ENCODE measurements at regions not wholly inside any gene's neighbourhood (a gene's known extent, or its start where the extent isn't known, plus 50 kb on each side); places are given as distances from the start of the nearest gene placed in this dataset.
"Not testable (repeated sequence)": the region's sequence is repeated elsewhere in the genome, so short reads cannot be mapped to it uniquely, and the experiment has no call there.

- DNase-seq, result no peak
Observed at GRCh38 chr3:28039829-28040228, 201.6 kb upstream of the CMC1 start.

GRCh38 chr3:28042095-28042635 is 199.3 kb upstream of the CMC1 start:
- DNase-seq, result no peak

GRCh38 chr3:28042707-28043106 is 198.7 kb upstream of the CMC1 start:
- DNase-seq, result no peak

- no peak for DNase-seq
Observed at GRCh38 chr3:28050120-28050519, 191.3 kb upstream of the CMC1 start.

GRCh38 chr3:28050885-28051284 is 190.5 kb upstream of the CMC1 start:
- peak; percentile 54 for DNase-seq

GRCh38 chr3:28053759-28054158 is 187.7 kb upstream of the CMC1 start:
- peak; percentile 44 for DNase-seq

- no peak for DNase-seq
Observed at GRCh38 chr3:28056806-28057205, 184.6 kb upstream of the CMC1 start.

GRCh38 chr3:28057539-28057938 is 183.9 kb upstream of the CMC1 start:
- no peak for DNase-seq

GRCh38 chr3:28059199-28059598 is 182.2 kb upstream of the CMC1 start:
- not testable (repeated sequence) for DNase-seq

- DNase-seq, result no peak
Observed at GRCh38 chr3:28066020-28066419, 175.4 kb upstream of the CMC1 start.

- DNase-seq, result no peak
Observed at GRCh38 chr3:28067014-28067413, 174.4 kb upstream of the CMC1 start.

GRCh38 chr3:28068342-28068741 is 173.1 kb upstream of the CMC1 start:
- no peak for DNase-seq

- DNase-seq, result no peak
Observed at GRCh38 chr3:28069438-28069837, 172.0 kb upstream of the CMC1 start.

- DNase-seq, result no peak
Observed at GRCh38 chr3:28076246-28076645, 165.2 kb upstream of the CMC1 start.

GRCh38 chr3:28077572-28077971 is 163.8 kb upstream of the CMC1 start:
- DNase-seq, result no peak

GRCh38 chr3:28078536-28078935 is 162.9 kb upstream of the CMC1 start:
- DNase-seq, result no peak

- no peak for DNase-seq
Observed at GRCh38 chr3:28080716-28081115, 160.7 kb upstream of the CMC1 start.

- DNase-seq, result no peak
Observed at GRCh38 chr3:28081533-28081947, 159.9 kb upstream of the CMC1 start.

- no peak for DNase-seq
Observed at GRCh38 chr3:28087591-28087990, 153.8 kb upstream of the CMC1 start.

GRCh38 chr3:28088811-28089526 is 152.4 kb upstream of the CMC1 start:
- no peak for DNase-seq

GRCh38 chr3:28089527-28089897 is 151.9 kb upstream of the CMC1 start:
- no peak for DNase-seq

- DNase-seq, result no peak
Observed at GRCh38 chr3:28099296-28099695, 142.1 kb upstream of the CMC1 start.

GRCh38 chr3:28101705-28102104 is 139.7 kb upstream of the CMC1 start:
- DNase-seq, result no peak

GRCh38 chr3:28103861-28104260 is 137.6 kb upstream of the CMC1 start:
- no peak for DNase-seq

- no peak for DNase-seq
Observed at GRCh38 chr3:28104896-28105534, 136.4 kb upstream of the CMC1 start.

Measured in NCI-H226 (cell line).